PFSK-1 (cell line): ENCODE measurements at regions not wholly inside any gene's neighbourhood (a gene's known extent, or its start where the extent isn't known, plus 50 kb on each side); places are given as distances from the start of the nearest gene placed in this dataset.

ENCODE experiments used
- POLR2AphosphoS5 ChIP-seq: IDR thresholded peaks from 2 replicates; pipeline ENCODE4 v1.6.1; 2012; ENCODE audit warnings: low read depth, mild to moderate bottlenecking, control low read depth, low read length, moderate library complexity
- REST ChIP-seq, 2 experiments: IDR thresholded peaks; 2 replicates each; pipeline versions ENCODE4 v1.6.1 to v1.8.0; 2011 to 2012; ENCODE audit warnings: low read depth in 2 of 2, low read length in 2 of 2, control low read depth in 1 of 2, inconsistent platforms in 1 of 2, mild to moderate bottlenecking in 1 of 2, moderate library complexity in 1 of 2; ENCODE audit not compliant: insufficient read depth in 1 of 2
- TAF1 ChIP-seq: IDR thresholded peaks from 2 replicates; pipeline ENCODE4 v1.6.1; 2012; ENCODE audit warnings: low read length, control low read depth, borderline replicate concordance; ENCODE audit not compliant: insufficient read depth

- TF ChIP-seq REST (IDR thresholded peaks at IDR 0.05; ENCODE audit: insufficient read depth in 1 of 2, low read depth in 2 of 2, low read length in 2 of 2) (no peak), TAF1 (no peak), POLR2AphosphoS5 (no peak)
Measured at GRCh38 chr4:137181293-137181899, 350.9 kb downstream of the PCDH18 start.
